OCI-M2 (cell line): ENCODE measurements at regions not wholly inside any gene's neighbourhood (a gene's known extent, or its start where the extent isn't known, plus 50 kb on each side); places are given as distances from the start of the nearest gene placed in this dataset.

Experiments
- DNase-seq: peaks from one replicate; lab custom pipeline; 2025; ENCODE audit not compliant: unreplicated experiment; lab: John Stamatoyannopoulos, UW

GRCh38 chr6:133171989-133172604 is 69.1 kb upstream of the EYA4 start:
- no peak for DNase-seq

- DNase-seq, result no peak
Observed at GRCh38 chr6:133173276-133173675, 67.9 kb upstream of the EYA4 start.

GRCh38 chr6:133179481-133179880 is 61.7 kb upstream of the EYA4 start:
- DNase-seq, result no peak

- DNase-seq, result no peak
Observed at GRCh38 chr6:133183691-133184090, 57.5 kb upstream of the EYA4 start.

- DNase-seq, result no peak
Observed at GRCh38 chr6:133184798-133185372, 56.3 kb upstream of the EYA4 start.

GRCh38 chr6:133185731-133186130 is 55.4 kb upstream of the EYA4 start:
- DNase-seq, result no peak

- no peak for DNase-seq
Observed at GRCh38 chr6:133187114-133187513, 54.0 kb upstream of the EYA4 start.

GRCh38 chr6:133187657-133188453 is 53.3 kb upstream of the EYA4 start:
- no peak for DNase-seq

GRCh38 chr6:133190912-133191311 is 50.2 kb upstream of the EYA4 start:
- DNase-seq, result no peak

- DNase-seq, result no peak
Observed at GRCh38 chr6:133191323-133191722, 49.8 kb upstream of the EYA4 start.
